Activated T-cell treated with anti-CD3 and anti-CD28 coated beads for 48 hours (primary cell): ENCODE measurements at regions not wholly inside any gene's neighbourhood (a gene's known extent, or its start where the extent isn't known, plus 50 kb on each side); places are given as distances from the start of the nearest gene placed in this dataset.
"Not testable (repeated sequence)": the region's sequence is repeated elsewhere in the genome, so short reads cannot be mapped to it uniquely, and the experiment has no call there.

ENCODE experiments used
- DNase-seq: peaks from one replicate; pipeline ENCODE4 v3.0.0-alpha.2; 2020; ENCODE audit warnings: low read depth

DNA sequence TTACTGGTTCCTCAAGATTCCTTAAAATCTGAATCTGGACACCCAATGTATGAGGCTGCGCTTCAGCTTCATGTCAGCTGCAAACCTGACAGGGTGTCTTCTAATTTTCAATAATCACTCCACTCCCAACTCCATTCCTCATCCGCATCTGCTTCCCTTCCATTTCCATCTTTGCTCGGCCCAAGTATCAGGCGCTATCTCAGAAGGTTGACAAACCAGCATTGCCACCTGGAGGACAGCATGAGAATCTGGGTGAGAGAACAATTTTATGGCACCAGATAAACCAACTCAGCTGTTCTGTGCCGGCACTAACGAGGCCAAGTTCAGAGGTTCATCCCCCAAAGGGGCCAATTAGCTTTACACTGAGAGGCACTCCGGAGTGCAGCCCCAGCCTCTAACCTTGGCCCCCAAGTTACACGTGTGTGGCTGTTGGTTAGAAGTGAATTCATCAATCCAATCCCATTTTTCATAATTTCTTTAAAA, 79.1 kb upstream of the LMO2 start:
- DNase-seq: no peak

DNA sequence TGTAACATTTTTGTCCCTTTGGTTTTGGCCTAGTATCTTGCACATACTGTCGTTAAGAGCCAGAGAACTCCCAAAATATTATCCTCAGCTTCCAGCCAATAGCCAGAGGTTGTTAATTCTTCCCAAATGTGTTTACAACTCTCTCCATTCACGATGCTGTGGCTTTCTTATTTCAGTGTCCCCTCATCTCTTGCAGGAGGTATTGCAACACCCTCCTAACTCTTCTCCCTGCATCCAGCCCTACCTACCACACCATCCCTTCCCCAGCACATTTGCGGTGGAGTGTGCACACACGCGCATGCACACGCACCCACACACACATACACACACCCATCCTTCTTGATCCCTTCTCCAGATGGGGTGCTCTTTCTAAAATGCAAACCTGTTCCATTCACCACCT, 75.6 kb upstream of the LMO2 start:
- no peak for DNase-seq

DNA sequence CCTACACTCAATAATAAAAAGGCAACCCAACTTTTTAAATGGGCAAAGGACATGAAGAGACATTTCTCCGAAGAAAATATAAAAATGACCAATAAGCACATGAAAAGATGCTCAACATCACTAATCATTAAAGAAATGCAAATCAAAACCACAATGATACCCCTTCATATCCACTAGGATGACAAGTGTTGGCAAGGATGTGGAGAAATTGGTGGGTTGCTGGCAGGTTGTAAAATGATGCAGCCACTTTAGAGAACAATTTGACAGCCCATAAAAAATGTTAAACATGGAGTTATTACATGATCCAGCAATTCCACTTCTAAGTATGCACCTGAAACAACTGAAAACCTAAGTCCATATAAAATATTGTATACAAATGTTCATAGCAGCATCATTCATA, 73.2 kb upstream of the LMO2 start:
- no peak for DNase-seq

DNA sequence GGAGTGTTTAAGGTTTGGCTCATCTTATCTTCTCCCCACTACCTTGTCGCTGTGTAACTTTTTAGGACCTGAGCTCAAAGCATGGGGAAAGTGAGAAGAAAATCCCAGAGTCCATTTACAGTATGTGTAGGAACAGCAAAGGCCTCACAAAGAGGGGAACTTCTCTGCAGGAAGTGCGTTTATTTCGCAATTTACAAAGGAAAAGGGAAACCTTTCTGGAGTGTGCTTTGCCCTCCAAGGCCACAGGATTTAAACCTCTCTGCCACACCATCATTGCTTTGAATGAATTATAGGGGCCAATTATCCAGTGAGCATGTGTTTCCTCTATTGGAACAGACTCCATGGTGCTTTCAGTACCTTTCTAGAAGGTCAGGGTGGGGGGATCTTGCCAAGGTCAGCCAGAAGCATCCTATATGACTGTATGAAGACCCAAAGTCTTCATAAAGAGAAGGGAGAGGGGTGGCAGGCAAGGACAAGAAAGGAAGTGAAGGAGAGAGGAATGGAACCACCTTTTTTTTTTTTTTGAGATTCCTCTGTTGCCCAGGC, 68.1 kb upstream of the LMO2 start:
- DNase-seq: no peak

DNA sequence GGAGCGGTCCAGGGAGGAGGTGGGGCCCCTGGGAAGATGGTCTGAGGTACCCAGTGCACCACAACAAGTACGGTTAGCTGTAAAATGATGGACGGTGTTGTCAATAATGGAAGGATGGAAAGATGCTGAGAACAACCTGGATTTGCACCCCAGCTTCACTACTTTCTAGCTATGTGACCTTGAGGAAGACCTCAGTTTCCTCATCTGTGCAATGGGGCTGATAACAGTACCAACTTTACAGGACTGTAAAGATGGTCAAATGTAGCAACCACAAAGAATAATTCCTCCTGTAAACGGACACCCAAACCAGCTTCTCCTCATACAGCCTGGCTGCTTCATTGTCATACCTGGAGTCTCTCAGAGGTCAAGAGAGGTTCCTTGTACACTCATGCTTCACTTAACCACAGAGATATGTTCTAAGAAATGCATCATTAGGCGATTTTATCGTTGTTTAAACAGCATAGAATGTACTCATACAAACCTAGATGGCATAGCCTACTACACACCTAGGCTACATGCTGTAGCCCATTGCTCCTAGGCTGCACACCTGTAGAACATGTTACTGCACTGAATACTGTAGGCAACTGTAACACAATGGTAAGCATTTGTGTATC, 65.5 kb upstream of the LMO2 start:
- no peak for DNase-seq

DNA sequence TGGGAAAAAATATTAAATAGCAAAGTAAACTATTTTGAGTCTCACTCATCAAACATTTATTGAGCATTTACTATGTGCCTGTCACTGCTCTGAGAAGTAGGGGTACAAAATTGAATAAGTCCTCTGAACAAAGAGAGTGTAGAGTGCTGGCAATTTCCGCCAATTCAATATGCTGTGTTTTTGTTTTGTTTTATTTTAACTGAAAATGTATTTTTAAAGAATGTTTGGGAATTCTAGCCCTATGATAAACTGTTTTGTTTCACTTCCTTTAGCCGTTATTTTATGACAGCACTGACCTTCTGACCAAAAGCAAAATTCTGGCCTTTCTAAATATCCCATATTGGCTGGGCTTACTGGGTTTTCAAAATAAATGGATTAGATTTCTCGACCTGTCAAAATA, 64.7 kb upstream of the LMO2 start:
- no peak for DNase-seq

DNA sequence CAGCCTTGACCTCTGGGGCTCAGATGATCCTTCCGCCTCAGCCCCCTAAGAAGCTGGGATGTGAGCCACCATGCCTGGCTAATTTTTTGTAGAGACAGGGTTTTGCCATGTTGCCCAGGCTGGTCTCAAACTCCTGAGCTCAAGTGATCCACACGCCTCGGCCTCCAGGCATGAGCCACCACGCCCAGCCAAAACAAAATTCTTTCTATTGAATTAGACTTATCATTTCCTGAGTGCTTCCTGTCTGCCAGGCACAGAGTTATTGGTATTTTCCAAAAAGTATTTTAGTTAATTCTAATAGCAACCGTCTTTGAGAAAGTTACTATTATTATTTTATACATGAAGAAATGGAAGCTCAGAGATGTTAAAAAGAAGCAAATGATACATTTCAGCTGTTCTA, 61.4 kb upstream of the LMO2 start:
- DNase-seq: no peak

DNA sequence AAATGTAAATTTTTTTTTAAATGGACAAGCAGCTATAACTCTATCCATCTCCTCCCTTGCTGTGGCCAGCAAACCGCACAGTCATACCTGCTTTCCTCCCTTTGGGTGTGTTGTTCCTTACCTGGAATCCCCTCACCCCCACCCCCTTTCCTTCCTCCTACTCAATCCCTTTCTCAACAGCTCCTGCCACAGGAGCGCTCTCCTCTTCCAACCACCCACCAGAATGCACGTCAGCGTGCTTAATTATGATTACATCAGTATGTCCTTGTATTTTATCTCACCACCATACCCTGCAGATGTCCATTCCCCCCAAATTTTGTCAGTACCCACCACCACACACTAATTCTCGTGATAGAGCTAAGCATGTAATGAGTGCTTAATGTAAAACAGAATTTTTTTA, 60.9 kb upstream of the LMO2 start:
- no peak for DNase-seq

DNA sequence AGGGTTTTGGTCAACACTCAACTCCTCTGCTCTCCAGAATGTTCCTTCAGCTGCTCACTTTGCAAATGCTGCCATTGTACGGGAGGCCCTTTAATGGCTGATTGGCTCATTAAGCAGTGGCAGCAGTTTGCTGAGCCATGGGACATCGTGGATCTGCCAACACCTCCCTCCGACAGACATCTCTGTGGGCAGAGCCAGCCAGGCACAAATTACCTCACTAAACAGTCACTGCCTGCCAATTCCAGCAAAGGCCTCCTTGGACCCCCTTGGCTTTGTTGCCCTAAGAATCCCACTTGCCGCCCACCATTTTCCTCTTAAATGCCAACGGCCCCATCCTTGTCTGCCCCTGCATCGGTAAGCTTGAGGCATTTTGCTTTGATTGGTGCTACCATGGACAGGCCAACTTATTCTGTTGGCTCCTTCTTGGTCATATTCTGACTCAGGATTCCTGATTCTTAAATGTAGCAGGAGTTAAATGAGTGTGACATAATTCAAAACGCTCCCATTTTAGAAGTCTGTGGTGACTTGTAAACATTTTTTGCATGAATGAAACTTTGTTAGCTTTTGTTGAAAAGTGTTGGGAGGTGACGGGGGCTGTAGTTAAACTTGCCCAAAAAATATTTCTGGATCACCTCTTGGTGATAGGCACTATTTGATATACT, 57.5 kb upstream of the LMO2 start:
- DNase-seq: no peak

DNA sequence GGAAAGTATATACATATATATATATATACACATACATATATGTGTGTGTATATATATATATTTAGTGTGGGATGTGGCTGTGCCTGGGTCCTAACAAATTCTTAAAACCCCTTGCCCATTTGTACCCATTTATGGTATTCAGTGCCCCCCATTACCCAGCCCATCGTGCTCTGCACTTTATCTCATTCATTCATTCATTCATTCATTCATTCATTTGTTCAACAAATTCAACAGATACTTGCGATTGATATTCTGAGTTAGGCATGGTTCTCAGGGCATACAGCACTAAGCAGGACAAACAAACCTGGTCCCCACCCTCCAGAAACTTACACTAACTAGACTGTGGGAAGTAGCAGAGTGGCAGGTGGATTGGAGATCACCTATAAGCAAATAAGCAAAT, 56.6 kb upstream of the LMO2 start:
- no peak for DNase-seq

DNA sequence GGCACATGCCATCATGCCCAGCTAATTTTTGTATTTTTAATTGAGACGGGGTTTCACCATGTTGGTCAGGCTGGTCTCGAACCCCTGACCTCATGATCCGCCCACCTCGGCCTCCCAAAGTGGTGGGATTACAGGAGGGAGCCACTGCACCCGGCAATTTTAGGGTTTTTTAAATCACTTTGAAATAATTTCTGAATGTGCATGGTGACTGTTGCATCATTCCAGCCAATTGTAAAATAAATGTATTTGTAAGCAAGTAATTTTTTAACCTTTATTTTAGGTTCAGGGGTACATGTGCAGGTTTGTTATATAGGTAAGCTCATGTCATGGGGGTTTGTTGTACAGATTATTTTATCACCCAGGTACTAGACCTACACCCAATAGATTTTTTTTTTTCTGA, 56.0 kb upstream of the LMO2 start:
- DNase-seq: not testable (repeated sequence)

DNA sequence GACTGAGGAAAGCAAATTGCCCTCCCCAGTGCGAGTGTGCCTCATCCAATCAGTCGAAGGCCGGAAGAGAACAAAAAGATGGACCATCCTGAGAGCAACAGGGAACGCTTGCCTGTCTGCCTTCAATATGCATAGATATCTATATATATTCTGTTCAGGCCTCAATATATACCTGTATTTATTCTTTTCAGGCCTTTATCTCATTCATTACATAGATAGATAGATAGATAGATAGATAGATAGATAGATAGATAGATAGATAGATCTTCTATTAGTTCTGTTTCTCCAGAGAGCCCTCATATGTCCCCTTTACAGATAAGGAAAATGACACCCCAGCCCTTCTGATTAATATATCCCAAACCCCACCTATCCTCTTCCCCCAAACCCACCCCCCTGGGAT, 55.1 kb upstream of the LMO2 start:
- DNase-seq: no peak

DNA sequence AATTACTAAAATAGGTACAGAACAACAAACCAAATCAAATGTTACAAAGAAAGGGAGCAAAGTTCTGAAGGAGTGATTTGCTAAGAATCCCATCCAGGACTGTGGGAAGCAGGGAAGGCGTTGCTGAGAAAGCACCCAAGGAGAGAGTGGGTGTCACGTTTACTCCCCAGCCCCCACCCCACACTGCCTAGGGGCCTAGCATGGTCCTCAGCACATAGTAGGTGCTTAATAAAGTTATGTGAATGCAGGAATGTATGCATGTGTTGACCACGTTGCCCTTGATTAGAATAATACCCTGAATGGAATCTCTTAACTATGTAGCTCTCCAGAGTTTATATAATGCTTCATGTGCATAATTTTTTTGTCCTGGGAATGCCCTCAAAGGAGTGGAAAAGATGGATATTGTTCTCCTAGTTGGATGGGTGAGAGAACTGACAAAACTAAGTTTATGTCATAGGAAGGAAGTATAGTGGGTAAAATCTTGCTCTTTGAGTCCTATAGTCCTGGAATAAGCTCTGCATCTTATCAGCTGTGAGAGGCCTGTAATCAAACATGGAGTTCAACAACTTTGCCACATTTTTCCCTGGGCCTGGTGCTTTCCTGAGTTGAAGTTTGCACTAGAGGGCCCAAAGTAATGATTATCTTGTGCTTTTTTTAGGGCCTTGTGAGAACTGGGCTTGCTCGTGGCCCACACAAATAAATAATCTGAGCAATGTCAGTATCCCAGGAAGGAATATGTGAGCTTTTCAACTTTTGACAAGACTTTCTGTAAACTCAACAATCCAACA, 53.8 kb upstream of the LMO2 start:
- DNase-seq: no peak

DNA sequence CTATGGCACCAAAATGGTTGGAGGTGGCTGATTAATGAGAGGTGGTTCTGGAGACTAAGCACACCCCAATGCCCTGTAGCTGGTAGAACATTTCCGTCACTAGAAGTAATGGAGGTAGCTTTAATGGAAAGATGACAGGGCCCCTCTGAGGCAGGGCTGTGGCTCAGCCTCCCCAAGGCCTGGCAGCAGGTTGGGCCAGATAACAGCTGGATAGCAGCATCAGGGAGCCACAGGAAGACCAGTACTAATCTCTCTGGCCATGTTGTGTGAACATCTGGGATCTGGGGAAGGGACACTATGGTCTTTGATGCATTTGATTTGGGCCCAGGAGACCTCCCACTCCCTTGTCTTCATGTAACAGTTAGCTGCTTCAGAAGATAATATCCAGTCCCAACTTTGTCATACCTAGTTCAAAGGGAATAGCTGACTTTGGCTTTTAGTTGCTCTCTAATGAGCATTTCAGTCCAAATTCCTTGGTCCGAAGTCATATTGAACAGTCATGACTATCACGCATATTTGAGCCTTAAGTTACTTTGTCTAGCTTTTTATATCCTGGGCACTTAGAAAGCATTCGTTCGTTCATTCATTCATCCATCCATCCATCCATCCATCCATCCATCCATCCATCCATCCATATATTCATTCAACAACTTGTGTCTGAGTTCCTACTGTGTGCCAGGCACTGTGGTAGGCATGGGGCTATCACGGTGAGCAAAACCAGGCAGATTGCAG, 53.0 kb upstream of the LMO2 start:
- DNase-seq: no peak

DNA sequence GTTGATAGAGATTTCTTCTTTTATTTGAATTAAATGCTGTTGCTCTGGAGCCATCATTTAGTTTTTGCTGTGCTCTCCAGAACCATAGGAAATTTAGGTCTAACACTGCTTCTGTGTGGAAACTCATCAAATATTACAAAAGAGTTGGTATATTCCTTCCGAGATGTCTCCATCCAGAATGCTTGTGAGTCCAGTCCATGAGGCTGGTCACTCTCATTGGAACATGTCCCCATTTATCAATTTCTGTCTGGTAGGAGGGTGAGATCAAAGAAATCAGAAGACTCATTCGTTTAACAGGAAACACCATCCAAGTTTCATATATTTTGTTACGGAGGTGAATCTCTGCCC, 52.4 kb upstream of the LMO2 start:
- no peak for DNase-seq

DNA sequence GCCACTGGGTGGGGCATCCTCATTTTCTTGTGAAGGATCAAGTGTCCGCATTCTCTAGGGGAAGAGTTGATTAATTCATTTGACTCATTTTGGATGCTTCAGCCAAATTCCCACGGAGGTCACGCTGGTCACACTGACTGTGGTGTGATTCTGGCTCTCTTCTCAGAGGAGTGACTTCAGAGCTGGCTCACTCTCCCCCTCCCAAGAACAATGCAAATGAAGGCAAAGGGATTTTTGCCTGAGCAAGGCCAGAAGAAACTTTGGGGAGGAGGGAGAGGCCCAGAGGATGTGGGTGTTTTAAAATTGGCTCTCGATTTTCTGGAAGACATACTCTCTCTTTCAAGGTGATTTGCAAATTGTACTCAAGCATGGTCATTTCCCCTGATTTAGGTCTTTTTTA, 51.1 kb upstream of the LMO2 start:
- DNase-seq: no peak

DNA sequence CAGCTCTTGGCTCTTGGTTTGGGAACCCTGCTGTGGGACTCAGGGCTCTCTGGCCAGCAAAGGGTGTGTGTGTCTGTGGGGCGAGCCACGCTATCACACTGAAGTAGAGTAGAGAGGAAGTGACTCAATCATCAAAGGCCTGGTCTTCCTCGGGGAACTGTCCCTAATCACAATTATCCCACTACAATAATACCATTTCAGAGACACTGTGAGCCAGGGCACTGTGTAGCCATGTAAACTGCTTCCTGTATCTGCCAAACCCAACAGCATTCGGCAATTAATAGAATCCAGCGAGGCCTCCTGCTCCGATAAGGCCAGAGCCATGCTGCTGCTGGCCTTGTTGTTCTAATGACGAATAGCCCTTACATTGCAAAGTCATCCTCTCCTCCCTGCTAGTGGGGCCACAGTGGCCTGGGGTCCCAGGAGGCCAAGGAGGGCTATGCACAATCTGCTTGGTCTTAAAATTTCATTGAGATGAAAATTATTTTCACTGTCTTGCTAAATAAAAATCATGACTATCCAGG, 49.8 kb upstream of the LMO2 start:
- no peak for DNase-seq
